GM21723 (cell line): ENCODE measurements at regions not wholly inside any gene's neighbourhood (a gene's known extent, or its start where the extent isn't known, plus 50 kb on each side); places are given as distances from the start of the nearest gene placed in this dataset.
"Not testable (repeated sequence)": the region's sequence is repeated elsewhere in the genome, so short reads cannot be mapped to it uniquely, and the experiment has no call there.

Experiments used
- ATAC-seq: cut with Tn5 transposase; IDR thresholded peaks from one replicate; pipeline ENCODE4 v1.9.1; 2021; ENCODE audit warnings: mild to moderate bottlenecking, moderate library complexity; ENCODE audit not compliant: unreplicated experiment

- no peak for ATAC-seq
Observed at GRCh38 chr1:214715126-214715525, 112.1 kb downstream of the CENPF start.

- ATAC-seq, result no peak
Observed at GRCh38 chr1:214717351-214717750, 114.4 kb downstream of the CENPF start.

- ATAC-seq, result no peak
Observed at GRCh38 chr1:214718724-214719123, 115.7 kb downstream of the CENPF start.

GRCh38 chr1:214719207-214719606, 116.2 kb downstream of the CENPF start:
- no peak for ATAC-seq

- no peak for ATAC-seq
Observed at GRCh38 chr1:214720561-214720960, 117.6 kb downstream of the CENPF start.

GRCh38 chr1:214727274-214727673, 124.3 kb downstream of the CENPF start:
- ATAC-seq, result no peak

- no peak for ATAC-seq
Observed at GRCh38 chr1:214739621-214740238, 136.7 kb downstream of the CENPF start.

GRCh38 chr1:214740471-214740870, 137.5 kb downstream of the CENPF start:
- no peak for ATAC-seq

- no peak for ATAC-seq
Observed at GRCh38 chr1:214747050-214747635, 144.1 kb downstream of the CENPF start.

GRCh38 chr1:214753236-214753852, 150.3 kb downstream of the CENPF start:
- no peak for ATAC-seq

GRCh38 chr1:214761030-214761429, 158.0 kb downstream of the CENPF start:
- ATAC-seq, result no peak

GRCh38 chr1:214762902-214763301, 159.9 kb downstream of the CENPF start:
- ATAC-seq, result no peak

- no peak for ATAC-seq
Observed at GRCh38 chr1:214764502-214764901, 161.5 kb downstream of the CENPF start.

- ATAC-seq, result no peak
Observed at GRCh38 chr1:214767221-214767620, 164.2 kb downstream of the CENPF start.

GRCh38 chr1:214769666-214770065, 166.7 kb downstream of the CENPF start:
- ATAC-seq, result not testable (repeated sequence)

- ATAC-seq, result no peak
Observed at GRCh38 chr1:214777364-214777763, 174.4 kb downstream of the CENPF start.

GRCh38 chr1:214791961-214792360, 189.0 kb downstream of the CENPF start:
- ATAC-seq, result no peak

GRCh38 chr1:214792527-214793186, 189.7 kb downstream of the CENPF start:
- ATAC-seq, result no peak

- no peak for ATAC-seq
Observed at GRCh38 chr1:214793708-214794107, 190.7 kb downstream of the CENPF start.

- no peak for ATAC-seq
Observed at GRCh38 chr1:214801191-214801590, 198.2 kb downstream of the CENPF start.

- no peak for ATAC-seq
Observed at GRCh38 chr1:214808845-214809460, 206.0 kb downstream of the CENPF start.

GRCh38 chr1:214816603-214817002, 213.6 kb downstream of the CENPF start:
- no peak for ATAC-seq
